ENCODE measurements at regions not wholly inside any gene's neighbourhood (a gene's known extent, or its start where the extent isn't known, plus 50 kb on each side); places are given as distances from the start of the nearest gene placed in this dataset.

DNA sequence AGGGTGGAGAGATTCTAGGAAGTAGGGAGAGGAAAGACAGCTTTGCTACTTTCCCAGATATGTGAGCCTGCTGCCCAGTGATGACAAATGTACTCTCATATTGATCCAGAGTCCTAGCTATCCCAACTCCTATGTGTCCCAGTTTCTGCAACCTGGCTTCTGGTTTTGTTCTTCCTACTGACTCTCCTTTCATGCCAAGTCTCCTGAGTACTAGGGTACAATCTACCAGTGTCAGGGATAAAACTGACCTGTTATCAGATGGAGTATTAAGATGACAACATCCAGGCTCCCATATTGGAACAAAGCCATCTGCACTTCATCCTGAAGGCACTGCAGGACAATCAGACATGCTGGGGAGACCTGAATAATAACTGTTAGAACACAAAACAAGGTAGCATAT, 233.7 kb upstream of the PHYHIPL start:
- DNase-seq, result no peak
- Histone ChIP-seq H3K36me3 (no peaks in the 10 kb centered on the region), H3K4me3 (no peak overlapping the region), H3K27me3 (no peaks in the 10 kb centered on the region), H3K4me1 (no peaks in the 10 kb centered on the region), H3K9me3 (no peaks in the 10 kb centered on the region), H3K27ac (no peak overlapping the region)
- intact Hi-C loops (cut with DNase I; ENCODE audit: low total_unique reads), result no loop called here
- in situ Hi-C loops (cut with MboI; ENCODE audit: low pct_ligation_motif_present in 1 of 4, low pct_unique_long_range_greater_than_20kb in 1 of 4, low sequenced_read_pairs in 3 of 4), result no loop called here
- TF ChIP-seq POLR2AphosphoS5 (IDR thresholded peaks at IDR 0.05) (no peak), EP300 (IDR thresholded peaks at IDR 0.05; ENCODE audit: low read depth) (no peak), POLR2A (IDR thresholded peaks at IDR 0.05) (no peak)
- TF ChIP-seq, protein P1, sequence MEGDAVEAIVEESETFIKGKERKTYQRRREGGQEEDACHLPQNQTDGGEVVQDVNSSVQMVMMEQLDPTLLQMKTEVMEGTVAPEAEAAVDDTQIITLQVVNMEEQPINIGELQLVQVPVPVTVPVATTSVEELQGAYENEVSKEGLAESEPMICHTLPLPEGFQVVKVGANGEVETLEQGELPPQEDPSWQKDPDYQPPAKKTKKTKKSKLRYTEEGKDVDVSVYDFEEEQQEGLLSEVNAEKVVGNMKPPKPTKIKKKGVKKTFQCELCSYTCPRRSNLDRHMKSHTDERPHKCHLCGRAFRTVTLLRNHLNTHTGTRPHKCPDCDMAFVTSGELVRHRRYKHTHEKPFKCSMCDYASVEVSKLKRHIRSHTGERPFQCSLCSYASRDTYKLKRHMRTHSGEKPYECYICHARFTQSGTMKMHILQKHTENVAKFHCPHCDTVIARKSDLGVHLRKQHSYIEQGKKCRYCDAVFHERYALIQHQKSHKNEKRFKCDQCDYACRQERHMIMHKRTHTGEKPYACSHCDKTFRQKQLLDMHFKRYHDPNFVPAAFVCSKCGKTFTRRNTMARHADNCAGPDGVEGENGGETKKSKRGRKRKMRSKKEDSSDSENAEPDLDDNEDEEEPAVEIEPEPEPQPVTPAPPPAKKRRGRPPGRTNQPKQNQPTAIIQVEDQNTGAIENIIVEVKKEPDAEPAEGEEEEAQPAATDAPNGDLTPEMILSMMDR (IDR thresholded peaks at IDR 0.05), result no peak

DNA sequence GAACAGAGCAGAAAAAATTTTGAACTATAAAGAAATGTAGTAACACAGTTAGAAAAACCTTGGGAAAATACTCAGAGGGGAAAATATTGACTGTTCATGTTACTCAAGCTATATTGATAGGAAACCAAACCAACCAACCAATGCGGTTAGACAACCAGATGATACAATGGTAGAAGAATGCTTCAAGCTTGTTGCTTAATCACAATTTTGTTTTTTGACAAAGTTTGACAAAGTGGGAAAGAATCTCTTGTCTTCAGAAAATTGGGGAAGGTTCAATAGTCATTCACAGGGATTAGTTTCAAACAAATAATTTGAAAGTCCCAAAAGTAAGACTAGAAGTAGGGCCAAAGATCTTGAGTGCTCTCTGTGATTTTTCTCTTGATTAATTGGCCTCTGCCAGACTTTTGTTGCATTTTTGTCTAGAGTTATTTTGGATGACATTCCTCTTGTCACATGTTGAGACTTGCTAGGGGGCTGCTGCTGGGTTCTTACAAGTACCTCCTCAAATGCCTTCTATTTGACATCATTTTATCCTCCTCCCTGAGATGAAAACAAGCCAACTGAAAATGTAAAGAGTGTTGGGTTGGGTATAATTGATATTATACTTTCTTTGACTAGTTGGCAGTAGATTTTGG, 233.1 kb upstream of the PHYHIPL start:
- in situ Hi-C loops (cut with MboI; ENCODE audit: low pct_ligation_motif_present in 1 of 4, low pct_unique_long_range_greater_than_20kb in 1 of 4, low sequenced_read_pairs in 3 of 4), result no loop called here
- no peak for DNase-seq
- Histone ChIP-seq H3K4me1 (no peaks in the 10 kb centered on the region), H3K27ac (no peak overlapping the region), H3K9me3 (no peaks in the 10 kb centered on the region), H3K27me3 (no peaks in the 10 kb centered on the region), H3K4me3 (no peak overlapping the region), H3K36me3 (no peaks in the 10 kb centered on the region)
- intact Hi-C loops (cut with DNase I; ENCODE audit: low total_unique reads), result no loop called here
- TF ChIP-seq EP300 (IDR thresholded peaks at IDR 0.05; ENCODE audit: low read depth) (no peak), POLR2A (IDR thresholded peaks at IDR 0.05) (no peak), POLR2AphosphoS5 (IDR thresholded peaks at IDR 0.05) (no peak)
- TF ChIP-seq, protein P1 (IDR thresholded peaks at IDR 0.05), result no peak
- whole genome bisulfite sequencing, 2 donors (ENCODE audit: low coverage in 1 of 2), result 69 to 76% methylated on average over 1 of the region's 1 CpG

DNA sequence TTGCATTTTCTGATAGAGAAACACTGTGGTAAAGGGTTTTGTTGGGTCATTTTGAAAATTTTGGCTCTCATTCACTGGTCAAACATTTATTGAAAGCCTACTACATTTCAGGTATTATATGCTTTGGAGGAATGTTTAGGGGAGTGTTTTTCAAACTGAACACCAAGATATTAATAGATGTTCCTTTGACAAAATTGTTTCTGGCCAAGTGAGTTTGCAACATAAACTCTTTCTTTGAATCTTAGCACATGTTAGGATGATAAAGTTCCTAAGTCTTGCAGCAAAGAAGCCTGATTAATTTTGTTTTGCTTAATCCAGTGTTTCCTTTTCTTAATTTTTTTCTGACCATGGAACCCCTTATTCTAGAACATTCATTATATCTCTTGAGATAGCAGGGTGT, 232.5 kb upstream of the PHYHIPL start:
- no peaks in the 10 kb centered on the region for H3K36me3 ChIP-seq
- H3K27ac ChIP-seq, result no peak overlapping the region
- in situ Hi-C loops (cut with MboI; ENCODE audit: low pct_ligation_motif_present in 1 of 4, low pct_unique_long_range_greater_than_20kb in 1 of 4, low sequenced_read_pairs in 3 of 4) (no loop called here), intact Hi-C loops (cut with DNase I; ENCODE audit: low total_unique reads) (no loop called here)
- TF ChIP-seq POLR2A (IDR thresholded peaks at IDR 0.05), result no peak
- no peak for TF ChIP-seq POLR2AphosphoS5 (IDR thresholded peaks at IDR 0.05)
- no peak for TF ChIP-seq EP300 (IDR thresholded peaks at IDR 0.05; ENCODE audit: low read depth)
- TF ChIP-seq, protein P1 (IDR thresholded peaks at IDR 0.05), result no peak
- no peaks in the 10 kb centered on the region for H3K9me3 ChIP-seq
- DNase-seq, result no peak
- H3K27me3 ChIP-seq, result no peaks in the 10 kb centered on the region
- H3K4me3 ChIP-seq, result no peak overlapping the region
- H3K4me1 ChIP-seq, result no peaks in the 10 kb centered on the region

DNA sequence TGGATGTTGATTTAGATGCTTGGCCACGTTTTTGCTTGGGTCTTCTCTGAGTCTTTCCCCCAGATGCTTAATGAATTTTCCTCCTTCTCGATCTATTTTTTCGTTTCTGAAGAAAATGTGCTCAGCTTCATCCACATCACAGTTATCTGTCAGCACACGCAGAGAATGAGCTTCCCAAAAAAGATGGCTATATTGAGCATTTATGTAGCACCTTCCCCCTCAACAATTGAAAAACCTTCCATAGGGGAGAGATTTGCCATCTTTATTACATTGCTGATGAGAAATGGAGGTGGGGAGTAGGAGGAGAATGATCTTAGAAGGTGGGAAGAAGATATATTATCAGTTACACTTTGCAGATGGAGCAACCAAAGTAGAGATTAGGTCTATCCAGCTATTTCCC, 228.1 kb upstream of the PHYHIPL start:
- Histone ChIP-seq H3K36me3 (no peaks in the 10 kb centered on the region), H3K27ac (no peak overlapping the region), H3K9me3 (no peaks in the 10 kb centered on the region), H3K27me3 (no peaks in the 10 kb centered on the region), H3K4me3 (no peak overlapping the region), H3K4me1 (peaks cover 0 to 4% (median 0%) of the 10 kb centered on the region in 4 donors)
- in situ Hi-C loops (cut with MboI; ENCODE audit: low pct_ligation_motif_present in 1 of 4, low pct_unique_long_range_greater_than_20kb in 1 of 4, low sequenced_read_pairs in 3 of 4) (no loop called here), intact Hi-C loops (cut with DNase I; ENCODE audit: low total_unique reads) (no loop called here)
- DNase-seq, result no peak
- TF ChIP-seq POLR2AphosphoS5 (IDR thresholded peaks at IDR 0.05), result no peak
- no peak for TF ChIP-seq POLR2A (IDR thresholded peaks at IDR 0.05)
- TF ChIP-seq, protein P1 (IDR thresholded peaks at IDR 0.05), result no peak
- no peak for TF ChIP-seq EP300 (IDR thresholded peaks at IDR 0.05; ENCODE audit: low read depth)
- WGBS, 2 donors (ENCODE audit: low coverage in 1 of 2), result 77 to 91% methylated on average over 4 of the region's 4 CpGs
